Activated CD4-positive, alpha-beta T cell treated with anti-CD3 and anti-CD28 coated beads, Interleukin-2, amount 50 U/mL, for 24 hours (primary cell): ENCODE measurements at regions not wholly inside any gene's neighbourhood (a gene's known extent, or its start where the extent isn't known, plus 50 kb on each side); places are given as distances from the start of the nearest gene placed in this dataset.

Source experiments
- DNase-seq, 2 donors: peaks; one replicate each; pipeline ENCODE4 v3.0.0-alpha.2; 2020; ENCODE audit warnings: low read depth in 1 of 2, low spot score in 1 of 2

GRCh38 chr16:11439790-11440656, 94.8 kb downstream of the RMI2 start:
- no peak for DNase-seq

DNA sequence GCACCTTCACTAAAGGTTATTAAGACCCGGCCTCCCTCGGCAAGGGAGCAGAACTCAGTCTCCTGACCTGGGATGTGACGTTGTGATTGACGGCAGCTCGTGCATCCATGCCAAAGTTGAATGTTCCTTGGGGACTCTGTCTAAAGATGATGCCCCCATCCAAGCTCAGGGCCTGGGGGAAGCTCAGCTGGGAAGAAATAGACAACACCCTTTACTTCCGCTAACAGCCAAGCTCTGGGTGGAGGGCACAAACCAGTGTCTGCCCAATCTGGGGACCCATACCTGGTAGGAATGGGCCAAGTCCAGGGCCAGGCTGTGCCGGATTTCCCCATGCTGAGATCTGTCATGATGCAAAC, 95.4 kb downstream of the RMI2 start:
- no peak for DNase-seq

DNA sequence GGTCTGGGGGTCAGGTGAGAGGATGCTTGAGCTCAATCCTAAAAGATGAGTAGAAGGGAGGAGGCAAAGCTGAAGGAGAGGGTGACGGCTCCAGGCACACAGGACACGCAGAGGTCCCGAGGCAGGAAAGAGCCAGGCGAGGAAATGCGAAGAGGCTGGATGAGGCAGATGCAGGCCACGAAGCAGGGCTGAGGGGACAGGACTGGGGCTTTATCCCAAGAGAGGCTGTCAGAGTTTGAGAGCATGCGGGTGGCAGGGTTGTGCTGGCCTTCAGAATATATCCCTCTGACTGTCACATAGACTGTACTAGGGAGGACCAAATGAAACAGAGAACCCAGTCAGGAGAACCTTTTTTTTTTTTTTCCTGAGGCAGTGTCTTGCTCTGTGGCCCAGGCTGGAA, 100.2 kb downstream of the RMI2 start:
- DNase-seq, result no peak

DNA sequence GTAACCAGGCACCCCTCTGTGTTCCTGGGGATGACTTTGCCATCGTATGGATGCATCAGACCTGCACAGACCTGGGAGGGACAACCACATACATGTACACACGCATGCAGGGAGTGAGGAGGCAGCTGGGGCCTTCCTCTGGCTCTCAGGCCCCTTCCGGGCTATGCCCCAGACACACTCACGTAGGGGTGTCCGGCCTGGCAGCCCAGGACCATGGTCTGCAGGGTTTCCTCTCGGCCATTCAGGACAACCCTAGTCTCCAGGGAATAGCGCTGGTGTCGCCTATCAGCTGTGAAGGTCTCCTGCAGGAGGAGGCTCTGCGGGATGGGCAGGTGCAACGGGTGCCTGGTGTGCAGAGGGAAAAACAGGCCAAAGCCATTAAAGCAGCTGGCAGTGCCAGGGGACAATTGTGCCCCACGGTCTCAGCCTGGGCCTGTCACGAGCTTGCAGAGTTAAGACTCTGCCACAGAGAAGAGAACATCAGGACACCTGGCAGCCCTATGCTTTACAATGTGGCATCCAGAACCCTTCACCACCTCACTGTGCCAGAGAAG, 101.4 kb downstream of the RMI2 start:
- no peak for DNase-seq

DNA sequence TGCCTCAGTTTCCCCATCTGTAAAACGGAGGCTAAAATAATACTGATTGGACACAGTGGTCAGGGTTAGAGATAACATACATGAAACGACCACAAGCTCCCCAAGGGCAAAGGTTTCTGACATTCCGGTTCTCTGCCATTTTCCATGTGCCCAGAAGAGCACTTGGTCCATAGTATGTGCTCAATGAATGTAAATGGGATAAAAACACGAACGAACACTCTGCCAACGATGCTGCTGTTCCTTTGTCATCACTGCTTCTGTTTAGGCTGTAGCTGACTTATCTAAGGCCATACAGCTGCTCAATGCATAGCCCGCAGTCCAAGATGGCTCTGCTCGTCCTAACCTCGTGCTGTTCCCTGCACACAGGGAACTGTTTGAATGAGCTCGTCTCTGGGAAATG, 102.0 kb downstream of the RMI2 start:
- DNase-seq, result no peak

GRCh38 chr16:11447836-11448235, 102.6 kb downstream of the RMI2 start:
- no peak for DNase-seq

DNA sequence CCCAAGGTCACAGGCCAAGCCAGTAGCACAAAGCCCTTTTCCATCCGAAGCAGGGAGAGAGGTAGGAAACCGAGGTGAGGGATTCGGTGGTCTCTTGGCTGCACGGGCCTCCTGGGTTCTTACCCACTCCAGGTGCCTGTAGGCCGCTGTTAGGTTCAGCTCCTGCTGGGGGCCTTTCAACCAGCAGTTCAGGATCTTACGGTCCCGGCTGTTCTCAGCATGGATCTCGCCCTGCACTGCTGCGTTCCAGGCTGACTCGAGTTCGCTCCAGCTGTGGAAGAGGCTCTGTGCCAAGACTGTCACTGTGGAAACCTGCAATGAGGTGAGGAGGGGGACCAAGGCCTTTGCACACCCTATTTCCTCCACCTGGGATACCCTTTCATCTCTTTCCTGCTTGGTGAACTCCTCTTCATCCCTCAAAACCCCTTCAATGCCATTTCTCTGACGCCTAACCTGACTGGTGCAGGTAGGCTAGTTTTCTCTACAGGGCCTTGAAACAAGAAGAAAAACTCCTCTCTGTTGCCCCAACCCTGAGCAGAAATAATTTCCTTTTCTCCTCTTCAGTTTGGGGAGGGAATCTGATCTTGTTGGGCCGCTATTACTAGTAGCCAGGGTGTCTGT, 103.6 kb downstream of the RMI2 start:
- DNase-seq, result no peak

DNA sequence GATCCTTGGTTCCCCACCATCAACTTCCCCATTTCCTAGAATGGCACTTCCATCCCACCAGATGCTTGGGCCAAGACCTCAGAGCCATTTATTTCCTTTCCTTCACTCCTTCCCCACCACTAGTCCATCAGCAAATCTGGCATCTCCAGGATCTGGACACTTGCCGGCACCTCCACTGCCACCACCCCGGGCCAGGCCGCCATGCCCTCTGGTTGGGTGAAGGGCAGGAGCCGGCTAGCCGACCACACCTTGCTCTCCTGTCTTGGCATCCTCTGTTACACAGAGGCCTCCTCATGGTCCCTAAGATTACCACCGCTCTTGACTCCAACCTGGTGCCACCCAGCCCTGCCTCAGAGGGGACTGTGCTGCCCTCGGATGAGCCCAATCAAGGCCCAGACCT, 104.5 kb downstream of the RMI2 start:
- no peak for DNase-seq

- no peak for DNase-seq
These were observed 104.9 kb downstream of the RMI2 start for GRCh38 chr16:11450136-11450535.

DNA sequence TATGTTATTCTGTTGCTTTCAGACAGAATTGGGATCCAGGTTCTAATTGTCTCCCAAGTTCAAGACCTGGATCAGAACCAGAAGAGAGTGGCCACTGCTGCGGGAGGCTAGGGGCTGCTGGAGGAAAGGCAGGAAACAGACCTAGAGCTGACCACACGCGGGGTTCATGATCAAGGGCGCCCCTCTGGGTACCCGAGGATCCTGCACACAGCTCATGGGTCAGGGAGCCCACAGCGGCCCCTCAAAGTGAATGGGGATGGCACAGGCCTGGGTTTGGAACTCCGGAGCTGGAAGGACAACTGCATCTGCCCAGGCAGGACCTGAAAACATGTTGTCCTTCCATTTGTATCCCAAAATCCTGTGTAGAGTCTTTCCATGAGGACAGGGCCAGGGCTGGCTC, 107.0 kb downstream of the RMI2 start:
- DNase-seq, result no peak

DNA sequence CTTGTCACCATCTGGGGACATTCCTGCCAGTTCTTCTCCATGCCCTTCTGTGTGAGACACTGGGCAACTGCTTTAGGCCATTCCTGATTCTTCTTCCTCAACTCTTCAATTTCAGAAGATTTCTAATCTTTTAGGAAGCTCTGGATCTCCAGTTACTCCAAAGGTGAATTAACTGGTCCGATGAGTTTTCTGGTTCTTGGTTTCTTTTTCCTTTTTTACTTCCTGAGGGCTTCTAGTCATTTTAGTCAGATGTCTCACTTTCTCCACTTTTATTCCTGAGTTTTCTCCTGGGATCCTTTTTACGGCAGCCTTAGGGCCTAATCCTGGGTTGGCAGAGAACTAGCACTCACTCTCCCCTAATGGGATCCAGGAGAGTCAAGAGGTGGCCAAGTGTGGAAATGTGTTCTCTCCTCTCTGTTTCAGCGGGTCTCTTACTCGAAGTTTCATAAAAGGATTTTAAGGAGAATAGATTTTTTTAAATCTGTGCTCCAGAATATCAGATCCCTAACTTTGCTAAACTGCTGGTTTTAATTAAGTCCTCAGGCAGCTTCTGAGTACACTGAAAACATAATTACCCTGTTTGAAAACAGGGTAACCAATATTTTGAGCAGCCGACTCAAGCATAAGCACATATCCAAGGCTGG, 107.6 kb downstream of the RMI2 start:
- no peak for DNase-seq

GRCh38 chr16:11456741-11457140, 111.5 kb downstream of the RMI2 start:
- no peak for DNase-seq

DNA sequence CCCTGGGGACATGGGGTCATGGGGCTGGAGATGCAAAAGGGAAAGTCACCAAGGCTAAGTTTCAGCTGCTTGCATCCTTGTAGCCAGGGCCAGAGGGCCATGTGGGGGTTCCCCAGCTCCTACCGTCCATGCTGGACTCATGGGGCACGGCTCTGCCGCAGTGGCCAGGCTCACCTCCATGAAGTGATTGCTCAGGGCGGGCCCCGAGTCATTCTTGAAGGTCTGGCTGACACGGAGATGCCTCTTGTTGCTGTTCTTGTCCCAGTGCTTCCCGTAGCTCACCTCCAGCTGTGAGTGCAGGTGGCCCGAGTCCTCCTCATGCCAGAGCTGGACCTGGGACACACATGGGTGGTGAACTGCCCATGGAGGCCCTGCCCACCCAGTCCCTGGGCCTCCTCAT, 114.5 kb downstream of the RMI2 start:
- DNase-seq, result no peak

DNA sequence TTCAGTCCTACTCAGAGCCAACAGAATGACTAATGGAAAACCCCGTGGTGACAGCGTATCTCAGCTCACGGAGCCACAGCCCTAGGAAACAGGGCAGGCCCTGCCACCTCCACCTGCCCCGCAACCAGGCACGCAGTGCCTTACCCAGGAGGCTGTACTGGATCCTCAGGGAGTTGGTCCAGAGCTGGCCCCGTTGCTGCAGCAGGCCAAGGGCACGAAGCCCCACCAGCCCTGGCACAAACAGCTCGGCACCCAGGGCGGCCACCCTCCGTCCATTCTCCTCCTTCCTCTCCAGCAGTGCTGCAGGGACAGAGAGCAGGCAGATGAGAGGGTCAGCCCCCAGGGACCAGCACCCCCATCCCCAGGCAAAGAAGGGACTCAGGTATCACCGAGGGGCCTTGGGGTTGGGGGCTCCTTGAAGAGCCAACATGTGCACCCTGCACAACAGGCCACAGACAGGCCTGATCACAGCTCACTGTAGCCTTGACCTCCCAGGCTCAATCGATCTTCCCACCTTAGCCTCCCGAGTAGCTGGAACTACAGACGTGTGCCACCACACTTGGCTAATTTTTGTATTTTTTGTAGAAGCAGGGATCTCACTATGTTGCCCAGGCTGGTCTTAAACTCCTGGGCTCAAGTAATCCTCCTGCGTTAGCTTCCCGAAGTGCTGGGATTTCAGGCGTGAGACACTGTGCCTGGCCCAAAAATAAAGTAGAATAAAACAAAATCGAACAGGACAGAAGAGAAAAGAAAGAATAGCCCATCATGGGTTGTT, 115.7 kb downstream of the RMI2 start:
- DNase-seq, result no peak

DNA sequence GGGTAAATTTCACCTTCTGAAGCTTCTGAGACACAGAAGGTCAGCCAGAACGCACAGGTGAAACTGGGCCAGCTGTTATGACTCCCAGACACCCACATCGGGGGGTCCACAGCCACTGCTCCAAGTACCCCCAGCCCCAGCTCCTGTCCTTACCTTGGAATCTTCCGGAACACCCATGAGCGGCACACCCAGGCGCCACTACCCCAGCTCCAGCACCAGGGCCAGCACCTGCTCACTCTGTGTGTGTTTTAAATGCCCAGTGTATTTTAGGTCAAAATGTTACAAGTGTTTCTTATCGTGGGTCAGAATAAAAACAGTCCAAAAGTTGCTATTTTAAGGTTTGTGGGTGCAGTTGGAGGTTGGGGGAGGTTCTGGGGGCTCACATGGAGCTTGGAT, 116.3 kb downstream of the RMI2 start:
- no peak for DNase-seq

- no peak for DNase-seq
These were observed 116.8 kb downstream of the RMI2 start for GRCh38 chr16:11462036-11462435.

GRCh38 chr16:11462861-11463260, 117.6 kb downstream of the RMI2 start:
- no peak for DNase-seq

GRCh38 chr16:11464241-11464640, 119.0 kb downstream of the RMI2 start:
- DNase-seq, result no peak

DNA sequence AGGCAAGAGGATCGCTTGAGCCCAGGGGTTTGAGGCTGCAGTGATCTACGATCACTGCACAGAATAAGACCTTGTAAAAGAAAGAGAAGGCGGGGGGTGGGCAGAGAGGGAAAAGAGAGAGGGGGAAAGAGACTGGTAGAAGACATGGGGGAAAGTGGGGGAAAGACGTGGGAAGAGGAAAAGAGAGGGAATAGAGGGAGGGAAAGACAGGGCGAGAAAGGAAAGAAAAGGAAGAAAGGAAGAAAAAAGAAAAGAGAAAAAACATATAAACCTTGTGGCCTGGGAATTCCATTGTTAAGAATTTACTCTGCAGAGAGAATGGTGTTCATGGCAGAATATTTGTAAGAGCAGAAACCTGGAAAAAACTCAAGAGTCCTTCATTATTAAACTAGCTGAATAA, 120.4 kb downstream of the RMI2 start:
- DNase-seq, result no peak

DNA sequence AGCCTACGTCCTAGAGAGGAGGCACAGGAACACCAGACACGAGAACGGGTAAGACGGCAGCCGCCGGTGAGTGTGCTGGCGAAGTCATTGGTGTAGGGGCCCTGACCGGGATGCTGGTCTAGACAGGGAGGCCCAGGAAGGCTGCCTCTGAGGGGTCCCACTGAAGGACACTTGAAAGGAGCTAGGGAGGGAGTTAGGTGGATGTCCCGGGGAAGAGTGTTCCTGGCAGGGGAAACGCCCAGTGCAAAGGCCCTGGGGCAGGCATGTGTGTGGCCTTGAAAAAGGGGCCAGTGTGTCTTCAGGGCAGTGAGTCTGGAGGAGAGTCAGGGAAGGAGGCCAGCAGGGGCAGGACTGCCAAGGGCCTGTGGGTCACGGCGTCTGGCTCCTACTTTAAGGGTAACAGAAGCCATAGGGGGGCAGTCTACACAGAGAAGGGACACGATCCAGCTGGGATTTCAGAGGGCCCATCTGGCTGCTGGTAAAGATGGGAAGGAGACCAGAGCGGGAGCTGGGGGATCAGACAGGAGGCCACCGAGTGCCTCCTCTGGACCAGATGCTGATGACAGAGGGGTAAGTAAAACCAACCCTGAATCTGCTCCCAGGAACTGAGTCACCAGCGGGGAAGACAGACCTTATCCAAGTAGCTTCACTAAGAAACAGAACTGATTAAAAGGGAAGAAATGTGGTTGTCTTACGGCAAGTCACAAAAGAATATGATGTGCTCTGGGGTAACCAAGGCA, 115.9 kb downstream of the LITAF start:
- DNase-seq, result no peak

- no peak for DNase-seq
These were observed 115.2 kb downstream of the LITAF start for GRCh38 chr16:11471548-11471947.
